ENCODE measurements at regions not wholly inside any gene's neighbourhood (a gene's known extent, or its start where the extent isn't known, plus 50 kb on each side); places are given as distances from the start of the nearest gene placed in this dataset.

DNA sequence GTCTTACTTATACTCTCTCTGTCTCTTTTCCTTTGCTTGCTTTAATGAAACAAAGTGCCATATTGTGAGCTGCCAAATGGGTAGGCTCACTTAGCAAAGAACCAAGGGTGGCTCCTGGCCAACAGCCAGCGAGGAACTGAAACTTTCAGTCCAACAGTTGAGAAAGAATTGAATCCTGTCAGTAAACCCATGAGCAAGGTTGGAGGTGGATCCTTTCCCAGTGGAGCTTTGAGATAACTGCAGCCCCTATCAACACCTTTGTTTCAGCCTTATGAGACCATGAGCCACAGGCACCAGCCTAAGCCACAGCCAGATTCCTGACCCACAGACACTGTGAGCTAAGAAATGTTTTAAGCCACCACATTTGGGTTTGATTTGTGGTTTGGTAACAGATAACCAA lies 362.2 kb downstream of the PDGFC start:
- TF ChIP-seq CTCF (IDR thresholded peaks at IDR 0.05) (no peak), EP300 (IDR thresholded peaks at IDR 0.05) (no peak), POLR2A (IDR thresholded peaks at IDR 0.05) (no peak), POLR2AphosphoS5 (IDR thresholded peaks at IDR 0.05) (no peak)

Data from sigmoid colon (tissue), 4 donors.